Endothelial cell (in vitro differentiated cells): ENCODE measurements at regions not wholly inside any gene's neighbourhood (a gene's known extent, or its start where the extent isn't known, plus 50 kb on each side); places are given as distances from the start of the nearest gene placed in this dataset.

Source experiments
- DNase-seq: peaks from one replicate; pipeline ENCODE4 v3.0.0; 2021; ENCODE audit warnings: low spot score
- H3K27ac Mint-ChIP-seq: one replicate; pipeline ENCODE4 v1.8.0; 2021; ENCODE audit warnings: mixed read lengths, inconsistent platforms; ENCODE audit not compliant: unreplicated experiment
- H3K27me3 Mint-ChIP-seq: one replicate; pipeline ENCODE4 v1.8.0; 2021; ENCODE audit warnings: mild to moderate bottlenecking, moderate library complexity, mixed read lengths, inconsistent platforms; ENCODE audit not compliant: unreplicated experiment
- H3K36me3 Mint-ChIP-seq: one replicate; pipeline ENCODE4 v1.8.0; 2021; ENCODE audit warnings: mild to moderate bottlenecking, low read depth, mixed read lengths, inconsistent platforms; ENCODE audit not compliant: unreplicated experiment
- H3K4me1 Mint-ChIP-seq: one replicate; pipeline ENCODE4 v1.8.0; 2021; ENCODE audit warnings: mild to moderate bottlenecking, mixed read lengths, inconsistent platforms; ENCODE audit not compliant: unreplicated experiment
- H3K4me3 Mint-ChIP-seq: one replicate; pipeline ENCODE4 v1.8.0; 2021; ENCODE audit warnings: mild to moderate bottlenecking, mixed read lengths, inconsistent platforms; ENCODE audit not compliant: unreplicated experiment
- H3K9me3 Mint-ChIP-seq: one replicate; pipeline ENCODE4 v1.8.0; 2021; ENCODE audit warnings: mixed read lengths, inconsistent platforms; ENCODE audit not compliant: unreplicated experiment
- TF ChIP-seq, protein P1 (sequence below): fragments of 200-600 bp; sonication (generic); IDR thresholded peaks from one replicate; pipeline ENCODE4 v1.5.0; 2021; ENCODE audit warnings: antibody characterized with exemption; ENCODE audit not compliant: unreplicated experiment

DNA sequence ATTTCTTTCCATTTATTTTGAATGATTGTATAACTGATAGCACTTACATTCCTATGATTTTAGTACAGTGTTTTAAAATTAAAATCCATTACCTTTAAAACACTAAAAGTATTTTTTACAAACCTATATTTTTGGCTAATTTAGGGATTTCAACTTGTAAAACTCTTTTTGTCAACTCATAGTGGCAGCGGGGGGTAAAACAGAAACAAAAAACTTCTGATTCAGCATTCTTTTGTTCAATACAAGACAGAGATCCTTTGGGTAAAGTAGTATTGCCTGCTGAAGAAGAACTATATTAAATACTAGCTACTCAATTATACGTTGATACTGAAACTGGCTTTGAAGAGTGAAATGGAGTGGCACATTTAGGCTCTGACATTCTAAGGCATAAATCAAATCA lies 437.4 kb upstream of the CDH19 start:
- Mint-ChIP-seq H3K4me1 (no peaks in the 10 kb centered on the region), H3K4me3 (no peak overlapping the region), H3K27ac (no peak overlapping the region), H3K36me3 (no peaks in the 10 kb centered on the region), H3K9me3 (no peaks in the 10 kb centered on the region), H3K27me3 (no peaks in the 10 kb centered on the region)
- TF ChIP-seq, protein P1, sequence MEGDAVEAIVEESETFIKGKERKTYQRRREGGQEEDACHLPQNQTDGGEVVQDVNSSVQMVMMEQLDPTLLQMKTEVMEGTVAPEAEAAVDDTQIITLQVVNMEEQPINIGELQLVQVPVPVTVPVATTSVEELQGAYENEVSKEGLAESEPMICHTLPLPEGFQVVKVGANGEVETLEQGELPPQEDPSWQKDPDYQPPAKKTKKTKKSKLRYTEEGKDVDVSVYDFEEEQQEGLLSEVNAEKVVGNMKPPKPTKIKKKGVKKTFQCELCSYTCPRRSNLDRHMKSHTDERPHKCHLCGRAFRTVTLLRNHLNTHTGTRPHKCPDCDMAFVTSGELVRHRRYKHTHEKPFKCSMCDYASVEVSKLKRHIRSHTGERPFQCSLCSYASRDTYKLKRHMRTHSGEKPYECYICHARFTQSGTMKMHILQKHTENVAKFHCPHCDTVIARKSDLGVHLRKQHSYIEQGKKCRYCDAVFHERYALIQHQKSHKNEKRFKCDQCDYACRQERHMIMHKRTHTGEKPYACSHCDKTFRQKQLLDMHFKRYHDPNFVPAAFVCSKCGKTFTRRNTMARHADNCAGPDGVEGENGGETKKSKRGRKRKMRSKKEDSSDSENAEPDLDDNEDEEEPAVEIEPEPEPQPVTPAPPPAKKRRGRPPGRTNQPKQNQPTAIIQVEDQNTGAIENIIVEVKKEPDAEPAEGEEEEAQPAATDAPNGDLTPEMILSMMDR = no peak
- no peak for DNase-seq

DNA sequence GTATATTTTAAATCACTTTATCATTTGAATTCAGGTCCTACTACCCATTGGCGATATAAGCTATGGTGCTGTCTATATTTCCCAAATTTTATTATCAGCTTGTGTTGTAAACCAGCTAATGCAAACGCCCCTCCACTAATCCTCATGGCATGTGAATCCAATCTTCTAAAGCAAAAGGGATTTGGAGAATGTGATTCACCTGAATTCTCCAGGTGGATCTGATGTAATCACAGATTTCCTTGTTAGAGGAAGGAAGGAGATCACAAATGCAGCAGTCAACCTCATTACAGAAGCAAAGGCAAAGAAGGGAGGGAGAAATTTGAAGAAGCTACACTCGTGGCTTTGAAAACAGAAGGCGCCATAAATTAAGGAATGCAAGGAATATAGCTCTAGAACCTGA lies 431.1 kb upstream of the CDH19 start:
- TF ChIP-seq, protein P1 = no peak
- no peaks in the 10 kb centered on the region for H3K27me3 Mint-ChIP-seq
- no peaks in the 10 kb centered on the region for H3K36me3 Mint-ChIP-seq
- no peaks in the 10 kb centered on the region for H3K4me1 Mint-ChIP-seq
- H3K9me3 Mint-ChIP-seq = no peaks in the 10 kb centered on the region
- H3K4me3 Mint-ChIP-seq = no peak overlapping the region
- no peak for DNase-seq
- H3K27ac Mint-ChIP-seq = no peak overlapping the region

DNA sequence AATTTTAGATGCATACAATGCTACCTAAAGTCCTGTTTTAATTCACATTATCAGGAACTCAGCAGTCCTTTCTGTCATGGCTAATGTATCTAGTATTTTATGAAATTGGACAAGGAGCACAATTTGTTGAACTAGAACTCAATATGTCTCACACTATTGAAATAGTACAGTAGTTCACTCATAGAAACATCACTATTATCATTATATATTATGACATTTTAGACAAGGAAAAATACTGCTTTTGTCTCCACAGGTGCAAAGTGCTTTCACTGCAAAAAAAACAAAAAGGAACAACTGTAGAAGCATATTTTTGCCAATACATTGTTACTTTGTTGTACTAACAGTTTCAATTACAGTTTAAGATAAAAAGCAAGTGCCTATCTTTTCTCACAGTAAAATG lies 419.2 kb upstream of the CDH19 start:
- H3K9me3 Mint-ChIP-seq = no peaks in the 10 kb centered on the region
- TF ChIP-seq, protein P1 = no peak
- H3K27ac Mint-ChIP-seq = no peak overlapping the region
- no peaks in the 10 kb centered on the region for H3K4me1 Mint-ChIP-seq
- H3K27me3 Mint-ChIP-seq = peaks cover 2% of the 10 kb centered on the region
- DNase-seq = no peak
- H3K36me3 Mint-ChIP-seq = no peaks in the 10 kb centered on the region
- H3K4me3 Mint-ChIP-seq = no peak overlapping the region

DNA sequence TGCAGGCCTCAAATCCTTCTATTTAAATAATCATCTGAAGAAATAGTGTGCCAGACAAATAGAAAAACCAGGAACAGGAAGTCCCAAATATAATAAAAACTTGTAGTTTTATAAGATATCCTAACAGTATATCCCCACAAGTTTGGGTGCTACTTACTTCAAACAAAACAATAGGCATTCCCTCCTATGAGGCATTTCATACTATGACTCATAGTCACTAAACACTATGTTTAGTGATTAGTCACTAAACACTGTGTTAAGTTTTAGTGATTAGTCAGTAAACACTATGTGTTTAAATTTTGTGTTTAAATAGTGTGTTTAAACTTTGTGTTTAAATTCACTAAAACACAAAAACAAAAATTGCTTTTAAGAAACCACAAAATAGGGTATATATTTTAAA lies 407.0 kb upstream of the CDH19 start:
- Mint-ChIP-seq H3K36me3 (no peaks in the 10 kb centered on the region), H3K27me3 (no peaks in the 10 kb centered on the region), H3K4me3 (no peak overlapping the region), H3K9me3 (no peaks in the 10 kb centered on the region), H3K27ac (no peak overlapping the region), H3K4me1 (no peaks in the 10 kb centered on the region)
- DNase-seq = no peak
- TF ChIP-seq, protein P1 = no peak

DNA sequence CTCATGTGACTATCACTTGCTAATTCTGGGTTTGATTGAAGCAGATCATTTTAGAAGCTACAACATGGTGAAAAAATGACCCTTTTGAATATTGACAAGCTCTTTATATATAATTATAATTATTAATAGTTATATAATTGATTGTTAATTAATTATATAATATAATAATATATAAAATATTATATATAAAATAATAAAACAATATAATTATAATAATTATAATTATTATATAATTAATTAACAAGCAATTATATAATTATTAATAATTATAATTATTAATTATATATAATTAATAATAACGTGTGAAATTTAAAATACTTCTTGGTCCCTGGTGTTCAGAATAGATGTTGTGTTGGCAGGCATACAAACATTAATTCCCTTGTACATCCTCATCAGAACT lies 404.1 kb upstream of the CDH19 start:
- no peaks in the 10 kb centered on the region for H3K27me3 Mint-ChIP-seq

More for the DNA sequence above, 404.1 kb upstream of the CDH19 start:
- H3K27ac Mint-ChIP-seq = no peak overlapping the region
- no peaks in the 10 kb centered on the region for H3K4me1 Mint-ChIP-seq
- no peaks in the 10 kb centered on the region for H3K36me3 Mint-ChIP-seq
- no peaks in the 10 kb centered on the region for H3K9me3 Mint-ChIP-seq
- TF ChIP-seq, protein P1 = no peak
- no peak overlapping the region for H3K4me3 Mint-ChIP-seq
- DNase-seq = no peak
